Keratinocyte (primary cell): ENCODE measurements at regions not wholly inside any gene's neighbourhood (a gene's known extent, or its start where the extent isn't known, plus 50 kb on each side); places are given as distances from the start of the nearest gene placed in this dataset.

Source experiments
- EZH2 ChIP-seq: IDR thresholded peaks from one replicate; pipeline ENCODE4 v1.6.1; 2012; ENCODE audit warnings: inconsistent platforms, mild to moderate bottlenecking, low read length, moderate library complexity
- TF ChIP-seq, protein P1 (sequence below), 3 experiments: IDR thresholded peaks in 1 of 3; conservative IDR thresholded peaks in 1 of 3; optimal IDR thresholded peaks in 1 of 3; 2 replicates in 2 of 3; 3 replicates in 1 of 3; pipeline versions ENCODE3 to v1.5.1; 2011; ENCODE audit warnings: low read length in 3 of 3, mild to moderate bottlenecking in 3 of 3, moderate library complexity in 2 of 3, control low read depth in 1 of 3, inconsistent platforms in 1 of 3; ENCODE audit not compliant: insufficient read depth in 2 of 3; ENCODE audit errors: extremely low read depth in 1 of 3

- TF ChIP-seq, protein P1, sequence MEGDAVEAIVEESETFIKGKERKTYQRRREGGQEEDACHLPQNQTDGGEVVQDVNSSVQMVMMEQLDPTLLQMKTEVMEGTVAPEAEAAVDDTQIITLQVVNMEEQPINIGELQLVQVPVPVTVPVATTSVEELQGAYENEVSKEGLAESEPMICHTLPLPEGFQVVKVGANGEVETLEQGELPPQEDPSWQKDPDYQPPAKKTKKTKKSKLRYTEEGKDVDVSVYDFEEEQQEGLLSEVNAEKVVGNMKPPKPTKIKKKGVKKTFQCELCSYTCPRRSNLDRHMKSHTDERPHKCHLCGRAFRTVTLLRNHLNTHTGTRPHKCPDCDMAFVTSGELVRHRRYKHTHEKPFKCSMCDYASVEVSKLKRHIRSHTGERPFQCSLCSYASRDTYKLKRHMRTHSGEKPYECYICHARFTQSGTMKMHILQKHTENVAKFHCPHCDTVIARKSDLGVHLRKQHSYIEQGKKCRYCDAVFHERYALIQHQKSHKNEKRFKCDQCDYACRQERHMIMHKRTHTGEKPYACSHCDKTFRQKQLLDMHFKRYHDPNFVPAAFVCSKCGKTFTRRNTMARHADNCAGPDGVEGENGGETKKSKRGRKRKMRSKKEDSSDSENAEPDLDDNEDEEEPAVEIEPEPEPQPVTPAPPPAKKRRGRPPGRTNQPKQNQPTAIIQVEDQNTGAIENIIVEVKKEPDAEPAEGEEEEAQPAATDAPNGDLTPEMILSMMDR (optimal IDR thresholded peaks at IDR 0.05 in 1 of 3, IDR thresholded peaks at IDR 0.05 in 1 of 3, conservative IDR thresholded peaks at IDR 0.05 in 1 of 3; ENCODE audit: extremely low read depth in 1 of 3, insufficient read depth in 2 of 3, low read length in 3 of 3) = no peak
- no peak for TF ChIP-seq EZH2
Measured at GRCh38 chr1:201648066-201648906, 109.4 kb downstream of the NAV1 start.
